Heart left ventricle (tissue), 16 donors: ENCODE measurements at regions not wholly inside any gene's neighbourhood (a gene's known extent, or its start where the extent isn't known, plus 50 kb on each side); places are given as distances from the start of the nearest gene placed in this dataset.

Experiments
- ATAC-seq, 4 donors: fragments of 200-7000 bp; cut with Tn5 transposase; one replicate each; pipeline ENCODE4 v1.9.1; 2020 to 2022; ENCODE audit warnings: moderate library complexity in 4 of 4, mild to moderate bottlenecking in 3 of 4, moderate number of reproducible peaks in 1 of 4
- DNase-seq, 5 donors: peaks; one replicate each; pipeline ENCODE4 v3.0.0-alpha.2; 2020
- H3K27ac ChIP-seq, 12 donors: fragments of 200-600 bp; sonication (generic) in 4 of 12; one replicate each; pipeline versions ENCODE4 v1.5.0 to v1.8.0; 2016 to 2022; ENCODE audit warnings: mild to moderate bottlenecking in 2 of 12
- H3K27me3 ChIP-seq, 9 donors: fragments of 200-600 bp; sonication (generic) in 2 of 9; one replicate each; pipeline versions ENCODE4 v1.5.1 to v1.8.0; 2016 to 2022; ENCODE audit warnings: mild to moderate bottlenecking in 3 of 9
- H3K36me3 ChIP-seq, 9 donors: fragments of 200-600 bp; sonication (generic) in 2 of 9; one replicate each; pipeline versions ENCODE4 v1.5.0 to v1.8.0; 2018 to 2022; ENCODE audit warnings: mild to moderate bottlenecking in 2 of 9
- H3K4me1 ChIP-seq, 12 donors: fragments of 200-600 bp; sonication (generic) in 4 of 12; one replicate each; pipeline versions ENCODE4 v1.5.0 to v1.8.0; 2016 to 2022; ENCODE audit warnings: mild to moderate bottlenecking in 3 of 12
- H3K4me3 ChIP-seq, 12 donors: fragments of 200-600 bp; sonication (generic) in 4 of 12; one replicate each; pipeline versions ENCODE4 v1.5.0 to v1.8.0; 2017 to 2022; ENCODE audit warnings: mild to moderate bottlenecking in 9 of 12, moderate library complexity in 4 of 12
- H3K9me3 ChIP-seq, 12 donors: fragments of 200-600 bp; sonication (generic) in 4 of 12; one replicate each; pipeline versions ENCODE4 v1.5.0 to v1.8.0; 2016 to 2022; ENCODE audit warnings: mild to moderate bottlenecking in 1 of 12
- CTCF ChIP-seq, 12 donors: fragments of 200-600 bp; sonication (generic) in 4 of 12; IDR thresholded peaks; one replicate each; pipeline versions ENCODE4 v1.5.0 to v1.8.0; 2018 to 2022; ENCODE audit warnings: antibody characterized with exemption in 12 of 12, mild to moderate bottlenecking in 5 of 12
- POLR2A ChIP-seq, 2 donors: fragments of 450-650 bp; IDR thresholded peaks; one replicate each; pipeline ENCODE4 v1.6.1; 2017; ENCODE audit warnings: antibody characterized with exemption in 2 of 2, mild to moderate bottlenecking in 2 of 2, moderate library complexity in 2 of 2
- WGBS, 4 donors: extraction: QIAGEN DNeasy Blood & Tissue Kit in 2 of 4; methylation state at CpG; one replicate each; pipeline versions ENCODE4 v1.1.5 to v1.1.7; 2013 to 2018; 5-methylcytosine and 5-hydroxymethylcytosine counted together
- intact Hi-C, 10 donors: fragments of 100-400 bp; cut with DNase I; formaldehyde crosslinking; loops; one replicate each; pipeline versions ENCODE4 v1.11.1 to v1.14.2; 2022
- donor health status: ischemic (EF 13 %, LVEDD 7.1; RV severe dilation, severe dysfunction).
- donor health status: healthy with polysubstance abuse.
- donor health status: DM: no; HTN: yes; CAD: no.
- donor health status: DM: no; HTN: no; CAD: no.
- donor health status: ischemic (EF 25% LVEDD 6.9; RV normal size, moderate dysfunction).
- donor health status: ischemic (EF 25% LVEDD 5.7; RV mildly dilated, moderate dysfunction).
- donor health status: healthy.
- donor health status: DM: yes; HTN: yes; CAD: no.
- donor health status: ischemic (EF 35%, LVEDD 5.7; RV mildly dilated, moderate dysfunction).
- donor health status: nonischemic (EF 11% LVEDD 7.7; RV severe dilation, severe dysfunction).
- donor health status: DM: yes; HTN: yes; CAD: no.
- donor health status: PGD.
- donor health status: ischemic (EF 29% LVEDD 5.4; RV normal size, mild dysfunction).
- donor health status: nonischemic (EF 23%, LVEDD 6.1; RV moderate dilation, normal function).

- ATAC-seq (no peak), DNase-seq (no peak)
- intact Hi-C loops: no loop called here
- no peak overlapping the region for H3K4me3 ChIP-seq
- no peaks in the 10 kb centered on the region for H3K36me3 ChIP-seq
- no peak for TF ChIP-seq CTCF (IDR thresholded peaks at IDR 0.05)
- TF ChIP-seq POLR2A (IDR thresholded peaks at IDR 0.05): no peak
- H3K27ac ChIP-seq: no peak overlapping the region
- H3K27me3 ChIP-seq: no peaks in the 10 kb centered on the region
- 86 to 93% (median 90%) methylated on average over 8 of the region's 8 CpGs for WGBS, 4 donors
- peaks cover 0 to 21% (median 3%) of the 10 kb centered on the region in 12 donors for H3K9me3 ChIP-seq
- peaks cover 0 to 4% (median 0%) of the 10 kb centered on the region in 12 donors for H3K4me1 ChIP-seq
These were observed 153.7 kb upstream of the NCK2 start for GRCh38 chr2:105590780-105591660.

- Histone ChIP-seq H3K4me3 (no peak overlapping the region), H3K27ac (no peak overlapping the region), H3K27me3 (no peaks in the 10 kb centered on the region), H3K4me1 (peaks cover 0 to 4% (median 0%) of the 10 kb centered on the region in 12 donors), H3K9me3 (peaks cover 0 to 21% (median 3%) of the 10 kb centered on the region in 12 donors), H3K36me3 (no peaks in the 10 kb centered on the region)
- no peak for DNase-seq
- intact Hi-C loops: no loop called here
- no peak for TF ChIP-seq CTCF (IDR thresholded peaks at IDR 0.05)
- no peak for TF ChIP-seq POLR2A (IDR thresholded peaks at IDR 0.05)
- WGBS, 4 donors: 93 to 96% (median 93%) methylated on average over 5 of the region's 5 CpGs
- no peak for ATAC-seq
These were observed 156.1 kb upstream of the NCK2 start for GRCh38 chr2:105588581-105588980.

DNA sequence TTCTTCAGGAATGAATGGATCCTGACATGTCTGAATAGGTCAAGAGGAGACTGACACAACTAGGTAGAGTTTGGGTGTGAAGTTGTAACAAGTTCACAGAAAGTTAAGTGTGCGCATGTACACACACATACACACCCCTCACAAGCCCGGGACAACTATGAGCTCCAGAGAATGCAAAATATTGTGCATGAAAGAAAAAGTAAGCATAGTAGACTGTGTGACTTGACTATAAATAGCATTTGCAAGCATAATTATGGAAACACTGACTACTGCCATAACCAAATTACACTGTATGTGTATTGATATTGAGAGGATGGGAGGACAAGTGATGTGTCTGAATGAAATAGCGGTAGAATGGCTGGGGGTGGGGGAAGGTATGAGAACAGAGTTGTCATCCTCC, 157.1 kb upstream of the NCK2 start:
- DNase-seq (no peak), ATAC-seq (no peak)
- Histone ChIP-seq H3K36me3 (no peaks in the 10 kb centered on the region), H3K9me3 (peaks cover 0 to 21% (median 3%) of the 10 kb centered on the region in 12 donors), H3K27ac (no peak overlapping the region), H3K27me3 (no peaks in the 10 kb centered on the region), H3K4me1 (peaks cover 0 to 4% (median 0%) of the 10 kb centered on the region in 12 donors), H3K4me3 (no peak overlapping the region)
- intact Hi-C loops: no loop called here
- 59 to 91% (median 83%) methylated on average over 3 of the region's 3 CpGs for WGBS, 4 donors
- TF ChIP-seq POLR2A (IDR thresholded peaks at IDR 0.05): no peak

DNA sequence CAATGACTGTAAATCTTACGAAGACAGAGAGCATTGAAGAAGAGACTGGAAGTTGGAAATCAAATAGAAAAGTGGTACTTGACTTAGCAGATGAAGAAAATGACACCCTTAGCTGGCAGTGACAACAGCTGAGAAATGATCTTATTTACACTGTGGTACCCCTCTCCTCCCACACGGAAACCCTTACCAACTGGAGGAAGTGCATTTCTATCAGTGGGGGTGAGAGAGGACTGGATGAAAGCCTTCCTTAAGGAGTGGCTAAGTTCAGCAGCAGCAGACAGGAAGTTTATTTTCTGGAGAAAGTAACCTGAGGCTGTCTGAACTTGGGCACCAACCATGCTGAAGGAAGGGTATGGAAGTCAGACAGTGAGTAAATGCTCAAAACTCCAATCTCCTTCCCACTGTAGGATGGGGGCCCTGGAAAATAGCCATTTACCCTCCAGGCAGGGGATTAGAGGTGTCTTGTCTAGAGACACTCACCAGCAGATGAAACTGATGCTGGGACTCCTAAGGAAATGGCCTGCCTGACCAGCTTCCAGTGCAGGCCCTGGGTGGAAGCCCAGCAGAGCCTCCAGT, 160.2 kb upstream of the NCK2 start:
- Histone ChIP-seq H3K9me3 (peaks cover 0 to 18% (median 3%) of the 10 kb centered on the region in 12 donors), H3K4me1 (no peaks in the 10 kb centered on the region), H3K4me3 (no peak overlapping the region), H3K36me3 (no peaks in the 10 kb centered on the region), H3K27ac (no peak overlapping the region), H3K27me3 (no peaks in the 10 kb centered on the region)
- ATAC-seq (no peak), DNase-seq (no peak)
- intact Hi-C loops: loop anchor here in 2 of 10 donors (5.0 kb wide), 1 partner anchor 503 kb away; no protein-coding TSS in a partner anchor
- 59 to 73% (median 66%) methylated on average over 2 of the region's 2 CpGs for WGBS, 4 donors
- TF ChIP-seq POLR2A (IDR thresholded peaks at IDR 0.05) (no peak), CTCF (IDR thresholded peaks at IDR 0.05) (no peak)
